MCF 10A (cell line): ENCODE measurements at regions not wholly inside any gene's neighbourhood (a gene's known extent, or its start where the extent isn't known, plus 50 kb on each side); places are given as distances from the start of the nearest gene placed in this dataset.

ENCODE experiments used
- BruUV-seq: library from RNA; stranded (reverse); fragments of 400-500 nt; replicated peaks from 2 replicates; lab custom pipeline; 2021; lab: Mats Ljungman, UMichigan
- CTCF ChIA-PET: fragments of 300-600 bp; sonication (Branson Sonifier 250); formaldehyde crosslinking; extraction: SDS; loops from one replicate; lab custom pipeline; 2021; ENCODE audit warnings: antibody characterized with exemption, inconsistent platforms; lab: Yijun Ruan, JAX
- POLR2A ChIA-PET: fragments of 300-600, 350-650 bp; sonication (Branson Sonifier 250); formaldehyde crosslinking; extraction: SDS; loops from one replicate; lab custom pipeline; 2020; ENCODE audit warnings: antibody characterized with exemption, inconsistent platforms; lab: Yijun Ruan, JAX
- DNase-seq: peaks from one replicate; pipeline ENCODE4 v3.0.0-alpha.2; 2018; ENCODE audit not compliant: unreplicated experiment
- H3K27ac Mint-ChIP-seq: one replicate; pipeline ENCODE4 v1.8.0; 2022; ENCODE audit warnings: mild to moderate bottlenecking, low read depth, mixed read lengths; ENCODE audit not compliant: unreplicated experiment
- H3K27me3 Mint-ChIP-seq: one replicate; pipeline ENCODE4 v1.8.0; 2022; ENCODE audit warnings: mixed read lengths; ENCODE audit not compliant: insufficient read depth, unreplicated experiment
- H3K36me3 Mint-ChIP-seq: one replicate; pipeline ENCODE4 v1.8.0; 2022; ENCODE audit warnings: mild to moderate bottlenecking, moderate library complexity, mixed read lengths; ENCODE audit not compliant: insufficient read depth, unreplicated experiment
- H3K4me1 Mint-ChIP-seq: one replicate; pipeline ENCODE4 v1.8.0; 2022; ENCODE audit warnings: mixed read lengths; ENCODE audit not compliant: insufficient read depth, unreplicated experiment
- H3K4me3 Mint-ChIP-seq: one replicate; pipeline ENCODE4 v1.8.0; 2022; ENCODE audit warnings: mild to moderate bottlenecking, moderate library complexity, mixed read lengths; ENCODE audit not compliant: unreplicated experiment
- H3K9me3 Mint-ChIP-seq: one replicate; pipeline ENCODE4 v1.8.0; 2022; ENCODE audit warnings: mixed read lengths; ENCODE audit not compliant: unreplicated experiment
- intact Hi-C: fragments of 100-400 bp; cut with micrococcal nuclease; formaldehyde crosslinking; loops from 2 replicates; pipeline ENCODE4 v1.14.1; 2022
- TF ChIP-seq, protein P1 (sequence below): fragments of 200-600 bp; IDR thresholded peaks from one replicate; pipeline ENCODE4 v1.8.0; 2022; ENCODE audit warnings: antibody characterized with exemption, mild to moderate bottlenecking; ENCODE audit not compliant: unreplicated experiment

DNA sequence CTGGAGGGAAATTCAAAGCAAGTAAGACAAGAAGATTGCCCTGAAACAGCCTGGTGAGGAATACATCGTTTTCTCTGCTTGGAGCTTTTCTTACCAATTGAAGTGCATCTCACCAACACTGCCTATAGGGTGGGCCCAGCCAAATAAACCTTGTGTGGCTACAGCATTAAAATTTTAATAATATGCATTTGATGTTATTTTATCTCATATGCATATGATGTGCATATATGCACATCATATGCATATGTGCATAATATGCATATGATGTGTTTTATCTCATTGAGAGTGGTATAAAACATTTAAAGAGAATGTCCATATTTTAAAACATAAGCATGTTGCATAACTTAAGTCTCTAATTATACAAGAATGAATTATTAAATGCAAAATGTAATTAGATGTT is 328.6 kb upstream of the ARID1B start:
- no peaks in the 10 kb centered on the region for H3K36me3 Mint-ChIP-seq
- no peak overlapping the region for H3K27ac Mint-ChIP-seq
- TF ChIP-seq, protein P1, sequence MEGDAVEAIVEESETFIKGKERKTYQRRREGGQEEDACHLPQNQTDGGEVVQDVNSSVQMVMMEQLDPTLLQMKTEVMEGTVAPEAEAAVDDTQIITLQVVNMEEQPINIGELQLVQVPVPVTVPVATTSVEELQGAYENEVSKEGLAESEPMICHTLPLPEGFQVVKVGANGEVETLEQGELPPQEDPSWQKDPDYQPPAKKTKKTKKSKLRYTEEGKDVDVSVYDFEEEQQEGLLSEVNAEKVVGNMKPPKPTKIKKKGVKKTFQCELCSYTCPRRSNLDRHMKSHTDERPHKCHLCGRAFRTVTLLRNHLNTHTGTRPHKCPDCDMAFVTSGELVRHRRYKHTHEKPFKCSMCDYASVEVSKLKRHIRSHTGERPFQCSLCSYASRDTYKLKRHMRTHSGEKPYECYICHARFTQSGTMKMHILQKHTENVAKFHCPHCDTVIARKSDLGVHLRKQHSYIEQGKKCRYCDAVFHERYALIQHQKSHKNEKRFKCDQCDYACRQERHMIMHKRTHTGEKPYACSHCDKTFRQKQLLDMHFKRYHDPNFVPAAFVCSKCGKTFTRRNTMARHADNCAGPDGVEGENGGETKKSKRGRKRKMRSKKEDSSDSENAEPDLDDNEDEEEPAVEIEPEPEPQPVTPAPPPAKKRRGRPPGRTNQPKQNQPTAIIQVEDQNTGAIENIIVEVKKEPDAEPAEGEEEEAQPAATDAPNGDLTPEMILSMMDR = no peak
- DNase-seq = no peak
- CTCF ChIA-PET = interaction anchor here (0.6 to 1.7 kb wide), 10 partner anchors 10 to 955 kb away, joined by 3 to 7 read pairs (median 3); no protein-coding TSS in a partner anchor
- H3K4me3 Mint-ChIP-seq = no peak overlapping the region
- H3K27me3 Mint-ChIP-seq = no peaks in the 10 kb centered on the region
- intact Hi-C loops = no loop called here
- BruUV-seq = no TSS peak
- peaks cover 6% of the 10 kb centered on the region for H3K4me1 Mint-ChIP-seq
- POLR2A ChIA-PET = interaction anchor here (0.6 to 2.3 kb wide), 12 partner anchors 9 to 1134 kb away, joined by 3 to 15 read pairs (median 4); partner anchors contain the start of gene TFB1M
- no peaks in the 10 kb centered on the region for H3K9me3 Mint-ChIP-seq

DNA sequence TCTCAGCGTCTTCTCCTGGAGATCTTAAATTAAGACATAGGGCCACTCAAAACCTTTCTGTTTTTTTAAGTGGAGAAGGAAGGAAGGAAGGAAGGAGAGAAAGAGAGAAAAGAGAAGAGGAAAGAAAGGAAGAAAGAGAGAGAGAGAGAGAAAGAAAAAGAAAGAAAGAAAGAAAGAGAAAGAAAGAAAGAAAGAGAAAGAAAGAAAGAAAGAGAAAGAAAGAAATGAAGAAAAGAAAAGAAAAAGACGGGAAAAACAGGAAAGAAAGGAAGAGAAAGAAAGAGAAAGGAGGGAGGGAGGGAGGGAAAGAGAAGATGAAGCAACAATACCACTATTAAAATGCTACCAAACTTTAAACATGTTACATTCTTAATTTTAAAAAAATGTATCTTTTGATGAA is 336.5 kb upstream of the ARID1B start:
- BruUV-seq = no TSS peak
- H3K27ac Mint-ChIP-seq = no peak overlapping the region
- peaks cover 9% of the 10 kb centered on the region for H3K9me3 Mint-ChIP-seq
- POLR2A ChIA-PET = no interaction called here
- H3K27me3 Mint-ChIP-seq = no peaks in the 10 kb centered on the region
- intact Hi-C loops = no loop called here
- no peak for DNase-seq
- no peaks in the 10 kb centered on the region for H3K36me3 Mint-ChIP-seq
- H3K4me3 Mint-ChIP-seq = no peak overlapping the region
- TF ChIP-seq, protein P1 = no peak
- CTCF ChIA-PET = interaction anchor here (0.6 kb wide), 1 partner anchor 48 kb away, joined by 3 read pairs; no protein-coding TSS in a partner anchor
- no peaks in the 10 kb centered on the region for H3K4me1 Mint-ChIP-seq

DNA sequence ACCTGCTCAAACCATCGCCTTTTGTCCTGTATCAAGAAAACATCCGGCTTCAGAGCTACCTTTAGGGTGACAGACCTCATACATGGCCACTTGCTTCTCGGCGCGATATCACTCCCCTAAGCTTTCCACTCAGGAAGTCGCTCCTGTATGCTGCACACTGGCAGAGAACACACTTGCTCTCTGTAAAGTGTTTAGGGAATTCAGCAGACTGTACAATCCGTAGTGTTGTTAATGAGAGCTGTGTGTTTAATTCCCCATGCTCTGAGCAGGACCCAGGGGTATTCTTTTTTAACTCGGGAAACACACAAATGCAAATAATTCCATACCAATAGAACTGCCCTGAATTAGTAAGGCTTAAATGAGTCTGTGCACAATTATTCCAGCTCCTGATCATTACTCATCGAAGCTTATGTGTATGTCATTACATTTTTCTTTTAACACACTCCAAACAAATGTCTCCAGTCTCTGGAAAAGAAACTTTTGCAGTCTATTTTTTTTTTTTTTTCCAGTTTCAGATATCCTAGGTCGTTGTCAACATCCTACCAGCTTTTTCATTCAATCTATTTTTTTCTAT is 338.7 kb upstream of the ARID1B start:
- TF ChIP-seq, protein P1 = no peak
- DNase-seq = no peak
- Mint-ChIP-seq H3K4me3 (no peak overlapping the region), H3K9me3 (peaks cover 16% of the 10 kb centered on the region), H3K27me3 (no peaks in the 10 kb centered on the region), H3K36me3 (no peaks in the 10 kb centered on the region), H3K27ac (no peak overlapping the region), H3K4me1 (no peaks in the 10 kb centered on the region)
- BruUV-seq = no TSS peak
- ChIA-PET CTCF (interaction anchor here (0.7 to 1.4 kb wide), 2 partner anchors 10 to 1111 kb away, joined by 3 to 7 read pairs; no protein-coding TSS in a partner anchor), POLR2A (interaction anchor here (0.6 to 0.7 kb wide), 2 partner anchors 10 to 58 kb away, joined by 3 read pairs; no protein-coding TSS in a partner anchor)
- intact Hi-C loops = no loop called here

DNA sequence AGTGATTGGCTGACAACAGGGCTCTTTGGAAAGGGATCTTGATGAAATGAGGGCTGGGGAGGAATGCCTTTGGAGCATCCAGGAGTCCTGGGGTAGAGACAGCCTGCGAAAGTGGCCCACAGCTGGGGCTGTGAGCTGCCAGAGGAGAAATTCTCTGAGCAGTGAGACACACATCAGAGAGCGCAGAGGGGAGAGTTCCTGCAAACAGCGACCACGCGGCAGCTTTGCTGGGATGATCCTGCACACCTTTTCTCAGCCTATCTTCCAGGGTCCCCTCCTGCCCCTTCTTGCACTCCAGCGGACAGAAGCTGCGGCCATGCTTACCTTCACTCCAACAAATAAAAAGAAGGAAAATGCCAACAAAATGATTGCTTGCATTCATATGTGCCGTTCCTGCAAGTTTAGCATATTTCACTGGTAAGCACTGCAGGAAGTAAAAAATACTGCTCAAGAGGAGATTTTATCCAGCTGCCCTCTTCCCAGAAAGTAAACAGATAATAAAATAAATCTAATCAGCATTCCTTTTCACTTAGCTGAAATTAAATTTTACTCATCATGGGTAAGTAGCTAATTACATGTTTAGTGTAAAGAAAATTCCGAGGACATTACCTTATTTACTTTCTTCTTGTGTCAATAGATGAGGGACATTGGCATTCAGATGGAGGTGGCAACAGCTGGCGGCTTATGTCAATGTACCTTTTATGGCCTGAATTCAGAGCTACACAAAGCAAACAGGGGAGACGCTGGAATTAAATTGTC is 339.9 kb upstream of the ARID1B start:
- ChIA-PET CTCF (no interaction called here), POLR2A (interaction anchor here (0.7 kb wide), 1 partner anchor 10 kb away, joined by 3 read pairs; no protein-coding TSS in a partner anchor)
- no TSS peak for BruUV-seq
- Mint-ChIP-seq H3K27ac (no peak overlapping the region), H3K36me3 (no peaks in the 10 kb centered on the region), H3K4me1 (no peaks in the 10 kb centered on the region), H3K4me3 (no peak overlapping the region), H3K9me3 (peaks cover 16% of the 10 kb centered on the region), H3K27me3 (no peaks in the 10 kb centered on the region)
- intact Hi-C loops = no loop called here
- TF ChIP-seq, protein P1 = no peak
- no peak for DNase-seq
